SIG-M5 treated with dmso at 0.1 percent for 504 hours (cell line): ENCODE measurements at regions not wholly inside any gene's neighbourhood (a gene's known extent, or its start where the extent isn't known, plus 50 kb on each side); places are given as distances from the start of the nearest gene placed in this dataset.

Experiments
- DNase-seq: peaks from one replicate; lab custom pipeline; 2025; ENCODE audit not compliant: unreplicated experiment; lab: John Stamatoyannopoulos, UW

DNA sequence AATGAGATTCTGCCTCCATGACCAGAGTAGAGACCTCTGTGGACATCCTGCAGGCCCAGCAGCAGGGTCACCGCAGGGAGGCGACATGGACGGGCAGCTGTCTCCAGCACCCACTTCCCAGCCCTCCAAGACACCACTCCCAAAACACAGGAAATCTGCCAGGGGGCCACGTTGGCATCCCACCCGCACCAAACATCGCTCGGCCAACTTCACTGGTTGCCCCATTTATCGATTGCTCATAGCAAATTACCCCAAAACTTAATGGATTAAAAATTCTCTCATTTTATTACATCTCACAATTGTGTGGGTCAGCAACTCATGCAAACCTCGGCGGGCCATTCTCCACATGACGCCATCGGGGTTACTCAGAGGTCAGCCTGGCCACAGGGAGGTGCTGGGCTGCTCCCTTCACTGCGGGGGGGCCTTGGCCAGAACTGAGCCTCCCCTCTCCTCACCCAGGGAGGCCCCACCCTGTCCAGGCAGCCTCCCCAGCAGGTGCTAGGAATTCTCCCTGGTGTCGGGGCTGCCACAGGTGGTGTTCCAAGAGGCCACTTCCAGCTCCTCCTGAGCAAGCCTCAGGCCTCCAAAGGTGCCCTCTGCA is 420.7 kb upstream of the MYT1L start:
- DNase-seq = no peak

GRCh38 chr2:2750867-2751714 is 420.0 kb upstream of the MYT1L start:
- DNase-seq = no peak

DNA sequence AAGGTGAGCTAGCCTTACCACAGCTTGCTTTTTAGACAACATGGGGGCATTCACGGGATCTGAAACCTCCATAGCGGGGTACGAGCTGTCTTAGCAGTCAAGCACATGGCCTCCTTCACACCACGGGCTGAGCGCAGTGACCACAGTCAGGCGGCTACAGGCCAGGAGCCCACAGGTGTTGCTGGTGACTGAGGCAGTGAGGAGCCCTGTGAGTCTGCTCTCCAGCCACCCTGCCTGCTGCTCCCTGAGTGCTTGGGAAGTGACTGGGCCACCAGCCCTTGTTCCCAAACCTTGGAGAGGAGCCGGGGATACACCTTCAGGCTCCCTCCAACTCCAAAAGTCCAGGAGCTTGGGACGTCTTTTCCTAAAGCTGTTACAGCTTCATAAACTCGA is 418.1 kb upstream of the MYT1L start:
- DNase-seq = no peak

DNA sequence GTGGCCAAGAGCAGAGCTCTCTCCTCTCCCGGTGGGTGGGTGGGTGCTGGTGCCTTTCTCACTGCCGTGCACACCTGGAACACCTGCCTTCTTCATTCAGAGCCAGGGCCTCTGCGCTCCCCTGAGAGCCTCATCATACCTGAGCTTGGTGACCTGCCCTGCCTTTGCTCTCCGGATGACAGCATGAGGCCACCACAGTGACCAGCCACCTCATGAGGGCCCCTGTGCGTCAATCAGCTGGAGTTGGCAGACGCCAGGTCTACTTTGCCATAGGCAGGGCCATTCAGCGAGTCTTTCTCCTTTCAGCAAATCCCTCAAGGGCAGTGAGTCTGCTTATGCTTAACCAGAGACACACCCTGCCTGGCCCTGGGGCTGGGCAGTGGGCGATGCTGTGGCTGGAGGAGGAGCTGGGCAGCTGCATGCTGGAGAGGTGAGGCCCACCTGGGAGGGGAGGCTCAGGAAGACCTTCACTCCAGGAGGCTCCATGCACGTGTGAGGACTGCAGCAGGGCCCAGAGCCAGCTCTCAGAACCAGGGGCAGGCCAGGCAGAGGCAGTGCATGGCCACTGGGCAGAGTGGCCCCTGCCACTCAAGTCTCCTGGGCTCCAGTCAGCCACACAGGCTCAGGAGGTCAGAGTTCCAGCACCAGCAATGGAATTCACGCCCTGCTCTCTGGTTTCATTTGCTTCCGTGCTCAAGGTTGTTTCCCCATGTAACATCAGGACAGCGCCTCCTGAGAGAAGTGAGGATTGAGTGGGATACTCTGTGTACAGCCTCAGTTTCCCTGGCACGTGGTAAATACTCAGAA is 417.5 kb upstream of the MYT1L start:
- no peak for DNase-seq

GRCh38 chr2:2747797-2748301 is 416.8 kb upstream of the MYT1L start:
- DNase-seq = no peak

DNA sequence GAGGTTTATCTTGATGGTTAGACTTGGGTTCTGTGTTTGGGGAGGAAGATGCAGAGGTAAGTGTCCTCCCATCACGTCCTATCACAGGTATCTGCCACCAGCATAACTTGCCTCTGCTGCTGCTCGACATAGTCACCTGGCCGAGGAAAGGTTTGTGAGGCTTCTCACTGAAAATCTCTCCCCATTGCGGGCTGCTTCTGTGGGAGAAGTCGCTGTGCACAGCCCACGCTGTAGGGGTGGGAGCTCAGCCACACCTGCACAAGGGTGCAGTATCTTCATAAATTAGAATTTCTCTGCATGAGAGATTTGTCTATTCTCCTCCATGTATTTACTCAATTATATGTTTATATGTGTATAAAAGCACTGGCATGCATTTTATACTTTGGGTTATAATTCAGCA is 415.7 kb upstream of the MYT1L start:
- no peak for DNase-seq

DNA sequence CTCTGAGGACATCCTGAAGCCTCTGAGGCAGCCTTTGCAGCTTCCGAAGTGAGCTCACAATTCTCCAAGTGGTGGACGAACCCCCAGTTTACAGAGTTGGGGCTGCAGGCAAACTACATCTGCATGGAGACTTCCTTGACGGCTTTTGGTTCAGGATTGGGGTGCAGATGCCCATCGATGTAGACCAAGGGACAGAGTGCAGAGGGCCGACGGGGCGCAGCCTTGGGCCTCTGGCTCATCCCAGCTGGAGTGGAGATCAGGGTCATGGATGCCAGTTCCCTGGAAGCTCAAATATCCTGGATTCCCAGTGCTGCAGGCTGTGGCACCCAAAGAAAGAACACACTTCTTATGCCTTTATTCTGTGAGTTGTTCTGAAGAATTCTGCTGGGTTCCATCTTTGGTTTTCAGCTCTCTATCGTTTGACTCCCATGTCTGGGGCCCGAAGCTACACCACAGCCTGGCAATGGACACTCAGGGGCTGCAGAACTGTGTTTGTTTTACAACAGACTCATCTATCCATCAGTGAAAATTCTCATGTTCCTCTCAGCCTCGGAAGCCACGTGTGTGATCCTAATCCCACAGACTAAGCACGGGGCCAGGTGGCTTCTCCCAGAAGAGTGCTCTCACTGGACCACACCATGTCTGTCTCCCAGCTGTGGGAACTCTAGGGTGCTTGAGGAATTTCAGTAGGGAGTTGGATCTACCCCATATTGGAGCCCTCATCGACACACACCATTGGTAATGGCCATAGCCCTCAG is 414.1 kb upstream of the MYT1L start:
- DNase-seq = no peak

GRCh38 chr2:2744107-2744506 is 413.0 kb upstream of the MYT1L start:
- no peak for DNase-seq

- no peak for DNase-seq
Observed at GRCh38 chr2:2743164-2743571, 412.1 kb upstream of the MYT1L start.

DNA sequence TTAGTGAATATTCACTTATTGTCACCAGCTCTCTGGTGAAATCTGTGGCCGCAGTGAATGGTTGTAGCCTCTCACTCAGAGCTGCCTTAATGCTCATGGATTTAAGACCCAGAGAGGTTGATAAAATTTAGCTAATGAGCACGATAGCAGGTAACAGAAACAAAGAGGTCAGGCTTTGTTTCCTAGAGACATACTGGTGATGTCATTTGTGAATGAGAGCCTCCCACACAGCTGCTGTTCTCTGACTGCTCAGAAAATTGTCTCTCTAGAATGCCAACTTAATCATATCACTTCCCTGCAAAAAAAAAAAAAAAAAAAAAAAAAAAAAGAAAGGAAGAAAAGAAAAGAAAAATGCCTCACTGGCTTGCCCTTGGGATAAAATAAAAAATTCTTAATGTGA is 411.7 kb upstream of the MYT1L start:
- no peak for DNase-seq

GRCh38 chr2:2740238-2740775 is 409.2 kb upstream of the MYT1L start:
- DNase-seq = no peak

DNA sequence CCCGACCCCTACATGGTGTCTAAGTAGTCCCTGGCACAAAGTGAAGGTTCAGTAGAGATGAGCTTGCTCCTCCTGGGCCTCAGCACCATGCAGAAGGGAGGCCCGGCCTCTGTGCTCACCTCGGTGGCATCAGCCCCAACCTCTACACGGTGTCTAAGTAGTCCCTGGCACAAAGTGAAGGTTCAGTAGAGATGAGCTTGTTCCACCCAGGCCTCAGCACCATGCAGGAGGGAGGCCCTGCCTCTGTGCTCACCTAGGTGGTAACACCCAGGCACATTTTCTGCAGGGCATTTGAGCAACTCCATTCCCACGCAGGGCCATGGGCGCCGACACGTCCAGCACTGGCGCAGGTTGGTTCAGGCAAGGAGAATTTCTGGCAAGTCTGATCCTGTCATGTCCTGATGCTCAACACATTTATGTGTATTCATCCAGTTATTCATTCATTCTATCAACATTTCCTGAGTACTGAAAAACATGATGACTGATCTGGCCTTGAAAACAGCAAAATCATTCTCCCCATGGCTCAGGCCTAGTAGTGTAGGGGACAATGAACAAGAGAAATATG is 408.2 kb upstream of the MYT1L start:
- DNase-seq = no peak

DNA sequence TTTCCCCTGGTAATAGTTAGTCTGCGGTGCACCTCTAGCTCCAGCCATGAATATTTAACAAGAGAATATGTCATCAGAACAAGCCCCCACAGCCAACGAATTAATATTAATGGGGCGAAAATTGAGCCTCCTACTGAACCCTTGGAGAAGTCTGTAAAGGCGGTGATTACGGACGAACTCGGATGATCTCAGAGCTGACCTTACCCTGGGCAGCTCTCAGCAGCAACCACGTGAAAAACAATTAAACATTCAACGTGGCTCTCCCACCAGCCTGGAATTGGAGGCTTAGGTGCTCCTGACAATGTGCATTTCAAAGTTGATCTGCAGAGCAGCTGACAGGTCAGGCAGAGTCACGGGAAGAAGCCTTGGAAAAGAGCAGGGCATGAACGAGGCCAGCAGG is 407.6 kb upstream of the MYT1L start:
- no peak for DNase-seq

- DNase-seq = no peak
Observed at GRCh38 chr2:2738276-2738675, 407.2 kb upstream of the MYT1L start.

DNA sequence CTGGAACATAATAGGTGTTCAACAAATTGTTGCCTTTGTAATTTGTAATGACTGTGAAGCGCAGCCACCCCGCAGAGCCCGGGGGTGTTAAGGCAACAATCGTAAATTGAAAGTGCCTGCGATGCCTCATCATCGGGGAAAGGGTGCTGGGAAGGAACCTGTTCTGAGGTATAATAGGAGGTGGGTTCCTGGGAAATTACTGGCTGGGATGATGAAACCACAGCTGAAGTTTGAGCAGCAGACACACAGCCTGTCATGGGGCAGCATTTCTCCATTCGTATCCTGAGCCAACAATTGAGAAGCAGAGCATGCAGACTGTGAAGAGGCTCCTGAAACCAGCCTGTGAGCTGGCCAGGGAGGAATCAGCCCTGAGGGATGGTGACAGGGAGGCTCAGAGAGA is 404.0 kb upstream of the MYT1L start:
- no peak for DNase-seq

GRCh38 chr2:2734308-2734707 is 403.2 kb upstream of the MYT1L start:
- no peak for DNase-seq

DNA sequence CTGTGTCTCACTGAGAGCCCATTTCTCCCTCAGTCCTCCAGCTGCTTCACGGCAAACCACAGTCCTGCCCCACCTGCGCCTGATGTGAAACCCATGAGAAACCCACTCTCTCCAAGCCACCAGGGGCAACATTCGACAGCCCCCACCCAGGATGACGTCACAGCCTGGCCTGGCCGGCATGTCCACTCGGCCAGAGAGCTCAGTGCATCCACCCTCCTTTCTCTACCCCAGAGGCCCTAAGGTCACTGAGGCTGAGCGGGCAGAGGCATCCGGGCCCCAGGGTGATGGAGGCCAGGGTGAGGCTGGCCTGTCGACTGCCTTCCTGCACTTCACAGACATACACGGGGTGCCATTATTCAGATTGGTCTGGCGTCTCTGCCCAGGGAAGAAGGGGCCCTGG is 402.7 kb upstream of the MYT1L start:
- DNase-seq = no peak

DNA sequence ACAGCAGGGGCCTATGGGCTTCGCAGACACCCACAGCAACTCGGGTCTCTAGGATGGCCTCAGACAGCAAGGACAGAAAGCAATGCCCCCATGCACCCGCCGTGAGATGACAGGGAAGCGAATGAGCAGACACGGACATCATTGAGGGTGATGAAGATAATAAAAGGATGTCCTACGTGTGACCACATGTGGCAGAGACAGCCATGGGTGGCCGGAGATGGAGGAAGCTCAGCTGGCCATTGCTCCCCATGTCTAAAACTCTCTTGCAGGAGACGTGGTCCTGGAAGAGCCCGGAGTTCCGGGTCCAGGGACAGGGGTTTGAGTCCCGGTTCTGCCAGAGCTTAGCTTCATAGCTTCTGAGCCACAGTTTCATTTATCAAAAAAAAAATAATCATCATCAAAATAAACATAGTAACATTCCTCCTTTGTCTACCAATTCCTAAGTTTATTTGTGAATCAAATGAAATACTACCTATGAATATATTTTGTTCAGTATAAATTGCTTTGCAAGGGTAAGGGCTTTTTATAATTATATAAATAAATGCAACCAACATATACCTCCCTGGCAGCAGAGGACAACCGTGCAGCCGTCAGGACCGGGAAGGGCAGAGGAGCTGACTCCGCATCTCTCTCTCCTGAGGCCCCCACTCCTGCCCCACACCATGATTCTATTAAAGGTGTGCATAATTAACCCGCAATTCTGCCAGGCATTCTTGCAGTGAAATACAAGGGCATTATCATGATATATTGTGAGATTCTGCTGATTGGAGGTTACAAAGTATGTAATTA is 401.4 kb upstream of the MYT1L start:
- no peak for DNase-seq

DNA sequence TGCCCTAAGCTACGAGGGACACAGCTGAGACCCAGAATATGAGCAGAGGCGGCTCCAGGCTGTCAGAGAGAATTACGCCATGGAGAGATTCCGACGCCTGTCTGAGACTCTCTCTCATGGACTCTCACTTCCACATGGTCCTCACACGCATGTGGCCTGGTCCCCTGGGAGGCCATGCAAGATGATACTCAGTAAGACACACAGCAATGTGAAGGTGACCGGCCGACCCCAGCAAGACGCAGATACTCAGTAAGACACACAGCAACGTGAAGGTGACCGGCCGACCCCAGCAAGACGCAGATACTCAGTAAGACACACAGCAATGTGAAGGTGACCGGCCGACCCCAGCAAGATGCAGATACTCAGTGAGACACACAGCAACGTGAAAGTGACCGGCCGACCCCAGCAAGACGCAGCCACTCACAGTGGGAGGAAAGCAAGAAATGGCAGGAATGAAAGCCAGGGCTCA is 400.8 kb upstream of the MYT1L start:
- DNase-seq = no peak
